Lung (tissue), 11 donors: ENCODE measurements at regions not wholly inside any gene's neighbourhood (a gene's known extent, or its start where the extent isn't known, plus 50 kb on each side); places are given as distances from the start of the nearest gene placed in this dataset.

Experiments used
- ATAC-seq: fragments of 200-7000 bp; cut with Tn5 transposase; one replicate; pipeline ENCODE4 v1.9.1; 2020; ENCODE audit warnings: moderate number of reproducible peaks; ENCODE audit not compliant: insufficient read depth, low FRiP score
- DNase-seq, 3 donors: peaks; one replicate each; pipeline ENCODE4 v3.0.0-alpha.2; 2013 to 2017
- H3K27ac ChIP-seq, 2 donors: one replicate each; pipeline ENCODE4 v1.5.1; 2013; ENCODE audit warnings: mild to moderate bottlenecking in 2 of 2, moderate library complexity in 2 of 2, control low read depth in 1 of 2, inconsistent platforms in 1 of 2, low read depth in 1 of 2, low read length in 1 of 2
- H3K27me3 ChIP-seq, 3 donors: one replicate each; pipeline ENCODE4 v1.5.1; 2013; ENCODE audit warnings: low read length in 2 of 3; ENCODE audit not compliant: control insufficient read depth in 3 of 3, insufficient read depth in 3 of 3
- H3K36me3 ChIP-seq, 4 donors: one replicate each; pipeline ENCODE4 v1.5.1; 2013; ENCODE audit warnings: low read length in 4 of 4, mild to moderate bottlenecking in 1 of 4, moderate library complexity in 1 of 4; ENCODE audit not compliant: control insufficient read depth in 4 of 4, insufficient read depth in 4 of 4
- H3K4me1 ChIP-seq, 5 donors: one replicate each; pipeline ENCODE4 v1.5.1; 2013; ENCODE audit warnings: low read length in 5 of 5, mild to moderate bottlenecking in 2 of 5, moderate library complexity in 1 of 5; ENCODE audit not compliant: control insufficient read depth in 5 of 5, insufficient read depth in 5 of 5
- H3K4me3 ChIP-seq: one replicate; pipeline ENCODE4 v1.5.1; 2013; ENCODE audit warnings: mild to moderate bottlenecking, control low read depth, moderate library complexity
- H3K9ac ChIP-seq, 2 donors: one replicate each; pipeline ENCODE4 v1.5.1; 2013; ENCODE audit warnings: low read length in 2 of 2, control low read depth in 1 of 2; ENCODE audit not compliant: insufficient read depth in 1 of 2
- H3K9me3 ChIP-seq, 4 donors: one replicate each; pipeline ENCODE4 v1.5.1; 2013; ENCODE audit warnings: low read length in 3 of 4, mild to moderate bottlenecking in 1 of 4, moderate library complexity in 1 of 4; ENCODE audit not compliant: control insufficient read depth in 4 of 4, insufficient read depth in 3 of 4
- CTCF ChIP-seq: IDR thresholded peaks from 2 replicates; pipeline ENCODE4 v1.5.1; 2012; ENCODE audit warnings: mild to moderate bottlenecking; ENCODE audit errors: control extremely low read depth, extremely low read depth
- WGBS, 2 donors: extraction: QIAGEN DNeasy Blood & Tissue Kit; methylation state at CpG; one replicate each; pipeline ENCODE4 v1.1.7; 2013; 5-methylcytosine and 5-hydroxymethylcytosine counted together
- donor health status: control.
- donor health status: control.
- donor health status: Bipolar disorder and iron deficiency.
- donor health status: healthy.
- donor health status: DM: yes; HTN: yes; CAD: no.

GRCh38 chr5:124157320-124157719 lies 589.1 kb downstream of the ZNF608 start:
- 4 to 13% methylated on average over 2 of the region's 2 CpGs for WGBS, 2 donors
- peaks cover 0 to 19% (median 0%) of the 10 kb centered on the region in 5 donors for H3K4me1 ChIP-seq
- no peak overlapping the region for H3K4me3 ChIP-seq
- no peak overlapping the region for H3K9ac ChIP-seq
- ATAC-seq (no peak), DNase-seq (peak in 1 of 3 donors; percentile 29)
- no peaks in the 10 kb centered on the region for H3K36me3 ChIP-seq
- H3K27ac ChIP-seq: no peak overlapping the region
- TF ChIP-seq CTCF: no peak
- peaks cover 2 to 14% (median 7%) of the 10 kb centered on the region in 4 donors for H3K9me3 ChIP-seq
- H3K27me3 ChIP-seq: no peaks in the 10 kb centered on the region

- no peak for TF ChIP-seq CTCF
- WGBS, 2 donors: 25 to 58% methylated on average over 4 of the region's 4 CpGs
- H3K27ac ChIP-seq: no peak overlapping the region
These were observed 589.9 kb downstream of the ZNF608 start for GRCh38 chr5:124156415-124156996.

GRCh38 chr5:124154714-124155113 lies 591.7 kb downstream of the ZNF608 start:
- 92 to 96% methylated on average over 1 of the region's 1 CpG for WGBS, 2 donors

More at GRCh38 chr5:124156415-124156996, 589.9 kb downstream of the ZNF608 start:
- H3K4me1 ChIP-seq: peaks cover 0 to 17% (median 0%) of the 10 kb centered on the region in 5 donors
- H3K36me3 ChIP-seq: no peaks in the 10 kb centered on the region
- H3K9me3 ChIP-seq: peaks cover 1 to 16% (median 7%) of the 10 kb centered on the region in 4 donors
- no peak overlapping the region for H3K9ac ChIP-seq
- ATAC-seq (no peak), DNase-seq (peak; percentile 42 to 98 (median 98))
- H3K27me3 ChIP-seq: no peaks in the 10 kb centered on the region
- H3K4me3 ChIP-seq: no peak overlapping the region

More at GRCh38 chr5:124154714-124155113, 591.7 kb downstream of the ZNF608 start:
- no peaks in the 10 kb centered on the region for H3K36me3 ChIP-seq
- no peak overlapping the region for H3K9ac ChIP-seq
- no peaks in the 10 kb centered on the region for H3K27me3 ChIP-seq
- no peak for DNase-seq
- peaks cover 0 to 16% (median 10%) of the 10 kb centered on the region in 4 donors for H3K9me3 ChIP-seq
- no peak overlapping the region for H3K27ac ChIP-seq
- H3K4me1 ChIP-seq: peaks cover 0 to 10% (median 0%) of the 10 kb centered on the region in 5 donors
- no peak for TF ChIP-seq CTCF
- H3K4me3 ChIP-seq: no peak overlapping the region
- ATAC-seq: no peak
